ENCODE measurements at regions not wholly inside any gene's neighbourhood (a gene's known extent, or its start where the extent isn't known, plus 50 kb on each side); places are given as distances from the start of the nearest gene placed in this dataset.

GRCh38 chr2:176979981-176980710, 232.4 kb upstream of the HNRNPA3 start:
- WGBS = 72% methylated on average over 2 of the region's 2 CpGs

GRCh38 chr2:176984987-176985386, 227.6 kb upstream of the HNRNPA3 start:
- no peak overlapping the region for H3K27ac ChIP-seq (ENCODE audit: low read length, poor library complexity, severe bottlenecking)
- H2BK120ac ChIP-seq (ENCODE audit: low read depth, low read length) = no peak overlapping the region
- no peak overlapping the region for H2AK5ac ChIP-seq (ENCODE audit: low read length, severe bottlenecking)
- H2BK15ac ChIP-seq (ENCODE audit: low read depth, poor library complexity, severe bottlenecking) = no peak overlapping the region
- H3K4me3 ChIP-seq (ENCODE audit: insufficient read depth in 1 of 2, low read depth in 1 of 2, low read length in 2 of 2) = no peak overlapping the region
- H3K4me1 ChIP-seq (ENCODE audit: control insufficient read depth, insufficient read depth, low read depth, low read length) = no peaks in the 10 kb centered on the region
- H3K27me3 ChIP-seq (ENCODE audit: control insufficient read depth in 1 of 2, insufficient read depth in 1 of 2, low read length in 2 of 2) = peaks cover 0 to 10% of the 10 kb centered on the region in 2 experiments
- no peak overlapping the region for H2BK12ac ChIP-seq (ENCODE audit: low read length in 2 of 2)
- no peak for DNase-seq
- no peak overlapping the region for H3K23ac ChIP-seq (ENCODE audit: low read length in 2 of 2)
- H4K8ac ChIP-seq (ENCODE audit: low read length) = no peak overlapping the region
- H3K4me2 ChIP-seq (ENCODE audit: low read length, poor library complexity, severe bottlenecking) = no peak overlapping the region
- H3K14ac ChIP-seq (ENCODE audit: low read length in 2 of 2) = no peak overlapping the region
- no peak overlapping the region for H4K91ac ChIP-seq (ENCODE audit: low read length)
- H3K9ac ChIP-seq (ENCODE audit: low read length) = no peak overlapping the region
- H3K18ac ChIP-seq (ENCODE audit: low read depth in 1 of 2, low read length in 2 of 2) = no peak overlapping the region
- H3K79me1 ChIP-seq (replicated peaks; ENCODE audit: low read length, poor library complexity, severe bottlenecking) = no peaks in the 10 kb centered on the region
- no peaks in the 10 kb centered on the region for H3K36me3 ChIP-seq (ENCODE audit: control insufficient read depth in 1 of 2, insufficient read depth in 2 of 2, low read depth in 1 of 2, low read length in 2 of 2)
- H2AFZ ChIP-seq (ENCODE audit: low read depth, low read length) = no peak overlapping the region
- H2BK5ac ChIP-seq (ENCODE audit: low read depth, low read length, poor library complexity, severe bottlenecking) = no peak overlapping the region
- H3K4ac ChIP-seq (ENCODE audit: low read depth in 1 of 2, low read length in 2 of 2) = no peak overlapping the region
- WGBS = 85% methylated on average over 3 of the region's 4 CpGs
- H3K9me3 ChIP-seq (ENCODE audit: control insufficient read depth, low read length) = no peaks in the 10 kb centered on the region

More at GRCh38 chr2:176979981-176980710, 232.4 kb upstream of the HNRNPA3 start:
- no peaks in the 10 kb centered on the region for H3K79me1 ChIP-seq (replicated peaks; ENCODE audit: low read length, poor library complexity, severe bottlenecking)
- no peak overlapping the region for H3K18ac ChIP-seq (ENCODE audit: low read depth in 1 of 2, low read length in 2 of 2)
- no peak overlapping the region for H3K27ac ChIP-seq (ENCODE audit: low read length, poor library complexity, severe bottlenecking)
- DNase-seq = no peak
- H2BK15ac ChIP-seq (ENCODE audit: low read depth, poor library complexity, severe bottlenecking) = no peak overlapping the region
- H3K9ac ChIP-seq (ENCODE audit: low read length) = no peak overlapping the region
- H3K4me3 ChIP-seq (ENCODE audit: insufficient read depth in 1 of 2, low read depth in 1 of 2, low read length in 2 of 2) = no peak overlapping the region
- no peak overlapping the region for H2BK5ac ChIP-seq (ENCODE audit: low read depth, low read length, poor library complexity, severe bottlenecking)
- H3K4me2 ChIP-seq (ENCODE audit: low read length, poor library complexity, severe bottlenecking) = no peak overlapping the region
- H3K4me1 ChIP-seq (ENCODE audit: control insufficient read depth, insufficient read depth, low read depth, low read length) = no peaks in the 10 kb centered on the region
- no peak overlapping the region for H2AK5ac ChIP-seq (ENCODE audit: low read length, severe bottlenecking)
- H4K91ac ChIP-seq (ENCODE audit: low read length) = no peak overlapping the region
- no peaks in the 10 kb centered on the region for H3K36me3 ChIP-seq (ENCODE audit: control insufficient read depth in 1 of 2, insufficient read depth in 2 of 2, low read depth in 1 of 2, low read length in 2 of 2)
- H3K27me3 ChIP-seq (ENCODE audit: control insufficient read depth in 1 of 2, insufficient read depth in 1 of 2, low read length in 2 of 2) = peaks cover 0 to 7% of the 10 kb centered on the region in 2 experiments
- H2BK120ac ChIP-seq (ENCODE audit: low read depth, low read length) = no peak overlapping the region
- no peak overlapping the region for H4K8ac ChIP-seq (ENCODE audit: low read length)
- H3K23ac ChIP-seq (ENCODE audit: low read length in 2 of 2) = no peak overlapping the region
- H3K14ac ChIP-seq (ENCODE audit: low read length in 2 of 2) = no peak overlapping the region
- no peak overlapping the region for H2AFZ ChIP-seq (ENCODE audit: low read depth, low read length)
- H2BK12ac ChIP-seq (ENCODE audit: low read length in 2 of 2) = no peak overlapping the region
- H3K9me3 ChIP-seq (ENCODE audit: control insufficient read depth, low read length) = no peaks in the 10 kb centered on the region
- no peak overlapping the region for H3K4ac ChIP-seq (ENCODE audit: low read depth in 1 of 2, low read length in 2 of 2)

GRCh38 chr2:176985871-176986270, 226.7 kb upstream of the HNRNPA3 start:
- H2AK5ac ChIP-seq (ENCODE audit: low read length, severe bottlenecking) = no peak overlapping the region
- H2BK5ac ChIP-seq (ENCODE audit: low read depth, low read length, poor library complexity, severe bottlenecking) = no peak overlapping the region
- no peak overlapping the region for H2BK15ac ChIP-seq (ENCODE audit: low read depth, poor library complexity, severe bottlenecking)
- H3K4me1 ChIP-seq (ENCODE audit: control insufficient read depth, insufficient read depth, low read depth, low read length) = no peaks in the 10 kb centered on the region
- DNase-seq = no peak
- no peak overlapping the region for H4K8ac ChIP-seq (ENCODE audit: low read length)
- no peak overlapping the region for H2AFZ ChIP-seq (ENCODE audit: low read depth, low read length)
- H3K14ac ChIP-seq (ENCODE audit: low read length in 2 of 2) = no peak overlapping the region
- no peak overlapping the region for H3K4ac ChIP-seq (ENCODE audit: low read depth in 1 of 2, low read length in 2 of 2)
- H3K23ac ChIP-seq (ENCODE audit: low read length in 2 of 2) = no peak overlapping the region
- H2BK12ac ChIP-seq (ENCODE audit: low read length in 2 of 2) = no peak overlapping the region
- H2BK120ac ChIP-seq (ENCODE audit: low read depth, low read length) = no peak overlapping the region
- no peak overlapping the region for H3K4me3 ChIP-seq (ENCODE audit: insufficient read depth in 1 of 2, low read depth in 1 of 2, low read length in 2 of 2)
- no peaks in the 10 kb centered on the region for H3K9me3 ChIP-seq (ENCODE audit: control insufficient read depth, low read length)
- H3K9ac ChIP-seq (ENCODE audit: low read length) = no peak overlapping the region
- H3K27me3 ChIP-seq (ENCODE audit: control insufficient read depth in 1 of 2, insufficient read depth in 1 of 2, low read length in 2 of 2) = peaks cover 0 to 10% of the 10 kb centered on the region in 2 experiments
- no peaks in the 10 kb centered on the region for H3K79me1 ChIP-seq (replicated peaks; ENCODE audit: low read length, poor library complexity, severe bottlenecking)
- H3K4me2 ChIP-seq (ENCODE audit: low read length, poor library complexity, severe bottlenecking) = no peak overlapping the region
- no peaks in the 10 kb centered on the region for H3K36me3 ChIP-seq (ENCODE audit: control insufficient read depth in 1 of 2, insufficient read depth in 2 of 2, low read depth in 1 of 2, low read length in 2 of 2)
- WGBS = 63% methylated on average over 1 of the region's 2 CpGs
- H3K18ac ChIP-seq (ENCODE audit: low read depth in 1 of 2, low read length in 2 of 2) = no peak overlapping the region
- H4K91ac ChIP-seq (ENCODE audit: low read length) = no peak overlapping the region
- H3K27ac ChIP-seq (ENCODE audit: low read length, poor library complexity, severe bottlenecking) = no peak overlapping the region

- 98% methylated on average over 5 of the region's 5 CpGs for WGBS
- Histone ChIP-seq H3K36me3 (ENCODE audit: control insufficient read depth in 1 of 2, insufficient read depth in 2 of 2, low read depth in 1 of 2, low read length in 2 of 2) (no peaks in the 10 kb centered on the region), H2BK15ac (ENCODE audit: low read depth, poor library complexity, severe bottlenecking) (no peak overlapping the region)
Observed at GRCh38 chr2:176986487-176986886, 226.1 kb upstream of the HNRNPA3 start.

More at GRCh38 chr2:176986487-176986886, 226.1 kb upstream of the HNRNPA3 start:
- Histone ChIP-seq H3K4me3 (ENCODE audit: insufficient read depth in 1 of 2, low read depth in 1 of 2, low read length in 2 of 2) (no peak overlapping the region), H3K79me1 (replicated peaks; ENCODE audit: low read length, poor library complexity, severe bottlenecking) (no peaks in the 10 kb centered on the region), H2BK5ac (ENCODE audit: low read depth, low read length, poor library complexity, severe bottlenecking) (no peak overlapping the region), H2BK120ac (ENCODE audit: low read depth, low read length) (no peak overlapping the region), H4K8ac (ENCODE audit: low read length) (no peak overlapping the region), H3K18ac (ENCODE audit: low read depth in 1 of 2, low read length in 2 of 2) (no peak overlapping the region), H3K14ac (ENCODE audit: low read length in 2 of 2) (no peak overlapping the region), H3K4me2 (ENCODE audit: low read length, poor library complexity, severe bottlenecking) (no peak overlapping the region), H2BK12ac (ENCODE audit: low read length in 2 of 2) (no peak overlapping the region), H2AFZ (ENCODE audit: low read depth, low read length) (no peak overlapping the region), H4K91ac (ENCODE audit: low read length) (no peak overlapping the region), H3K4me1 (ENCODE audit: control insufficient read depth, insufficient read depth, low read depth, low read length) (no peaks in the 10 kb centered on the region), H3K9ac (ENCODE audit: low read length) (no peak overlapping the region), H3K23ac (ENCODE audit: low read length in 2 of 2) (no peak overlapping the region), H3K27me3 (ENCODE audit: control insufficient read depth in 1 of 2, insufficient read depth in 1 of 2, low read length in 2 of 2) (peaks cover 0 to 10% of the 10 kb centered on the region in 2 experiments), H3K9me3 (ENCODE audit: control insufficient read depth, low read length) (no peaks in the 10 kb centered on the region), H2AK5ac (ENCODE audit: low read length, severe bottlenecking) (no peak overlapping the region), H3K4ac (ENCODE audit: low read depth in 1 of 2, low read length in 2 of 2) (no peak overlapping the region), H3K27ac (ENCODE audit: low read length, poor library complexity, severe bottlenecking) (no peak overlapping the region)
- no peak for DNase-seq
